ENCODE measurements at regions not wholly inside any gene's neighbourhood (a gene's known extent, or its start where the extent isn't known, plus 50 kb on each side); places are given as distances from the start of the nearest gene placed in this dataset.

DNA sequence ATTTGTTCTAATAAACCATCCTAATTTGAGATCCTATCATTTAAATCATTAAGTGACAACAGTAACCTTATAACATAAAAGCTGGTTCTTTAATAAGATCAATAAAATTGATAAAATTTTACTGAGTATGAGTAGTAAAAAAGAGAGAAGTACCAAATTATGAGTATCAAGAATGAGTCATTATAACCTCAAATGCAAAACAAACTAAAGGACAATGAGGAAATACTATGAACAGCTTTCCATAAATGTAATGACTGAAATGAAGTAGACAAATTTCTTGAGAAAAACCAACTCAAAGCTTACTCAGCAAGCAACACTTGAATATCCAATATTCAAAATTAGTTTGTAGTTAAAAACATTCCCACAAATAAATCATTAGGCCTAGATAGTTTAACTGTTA lies 433.0 kb downstream of the ZEB2 start:
- H4K20me1 ChIP-seq (ENCODE audit: insufficient read depth, low read length), result no peaks in the 10 kb centered on the region
- no peak overlapping the region for H2AFZ ChIP-seq (ENCODE audit: insufficient read depth, low read depth, low read length, poor library complexity, severe bottlenecking)
- H3K36me3 Mint-ChIP-seq, result no peaks in the 10 kb centered on the region
- intact Hi-C loops (cut with micrococcal nuclease), result no loop called here
- H3K79me2 ChIP-seq (ENCODE audit: insufficient read depth, low read length), result no peaks in the 10 kb centered on the region
- no peaks in the 10 kb centered on the region for H3K4me1 ChIP-seq (ENCODE audit: control insufficient read depth in 1 of 2, insufficient read depth in 2 of 2, low read length in 2 of 2)
- no peak for DNase-seq
- no peak overlapping the region for H3K9ac ChIP-seq (ENCODE audit: insufficient read depth, low read length, poor library complexity, severe bottlenecking)
- no peak overlapping the region for H3K4me2 ChIP-seq (replicated peaks; ENCODE audit: extremely low read depth, low read length, poor library complexity, severe bottlenecking)
- TF ChIP-seq, protein P1, sequence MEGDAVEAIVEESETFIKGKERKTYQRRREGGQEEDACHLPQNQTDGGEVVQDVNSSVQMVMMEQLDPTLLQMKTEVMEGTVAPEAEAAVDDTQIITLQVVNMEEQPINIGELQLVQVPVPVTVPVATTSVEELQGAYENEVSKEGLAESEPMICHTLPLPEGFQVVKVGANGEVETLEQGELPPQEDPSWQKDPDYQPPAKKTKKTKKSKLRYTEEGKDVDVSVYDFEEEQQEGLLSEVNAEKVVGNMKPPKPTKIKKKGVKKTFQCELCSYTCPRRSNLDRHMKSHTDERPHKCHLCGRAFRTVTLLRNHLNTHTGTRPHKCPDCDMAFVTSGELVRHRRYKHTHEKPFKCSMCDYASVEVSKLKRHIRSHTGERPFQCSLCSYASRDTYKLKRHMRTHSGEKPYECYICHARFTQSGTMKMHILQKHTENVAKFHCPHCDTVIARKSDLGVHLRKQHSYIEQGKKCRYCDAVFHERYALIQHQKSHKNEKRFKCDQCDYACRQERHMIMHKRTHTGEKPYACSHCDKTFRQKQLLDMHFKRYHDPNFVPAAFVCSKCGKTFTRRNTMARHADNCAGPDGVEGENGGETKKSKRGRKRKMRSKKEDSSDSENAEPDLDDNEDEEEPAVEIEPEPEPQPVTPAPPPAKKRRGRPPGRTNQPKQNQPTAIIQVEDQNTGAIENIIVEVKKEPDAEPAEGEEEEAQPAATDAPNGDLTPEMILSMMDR (IDR thresholded peaks at IDR 0.05), result no peak
- no peak overlapping the region for H3K4me3 Mint-ChIP-seq
- H3K4me3 ChIP-seq (replicated peaks in 1 of 3; ENCODE audit: low read depth in 2 of 3, low read length in 3 of 3), result no peak overlapping the region
- H3K9me3 ChIP-seq (replicated peaks in 1 of 2; ENCODE audit: control insufficient read depth in 1 of 2, insufficient read depth in 1 of 2, low read length in 2 of 2), result no peaks in the 10 kb centered on the region
- peaks cover 8% of the 10 kb centered on the region for H3K4me1 Mint-ChIP-seq
- H3K27ac Mint-ChIP-seq, result no peak overlapping the region
- peaks cover 0 to 10% (median 5%) of the 10 kb centered on the region in 7 donors for H3K9me3 Mint-ChIP-seq
- H3K27me3 Mint-ChIP-seq (ENCODE audit: low read depth in 3 of 3), result no peaks in the 10 kb centered on the region
- no peak overlapping the region for H3K27ac ChIP-seq (ENCODE audit: low read depth in 1 of 2, low read length in 2 of 2)
- no peaks in the 10 kb centered on the region for H3K27me3 ChIP-seq (ENCODE audit: control insufficient read depth in 2 of 2, insufficient read depth in 2 of 2, low read length in 2 of 2)
- no peaks in the 10 kb centered on the region for H3K36me3 ChIP-seq (replicated peaks in 1 of 2; ENCODE audit: control insufficient read depth in 1 of 2, insufficient read depth in 2 of 2, low read length in 2 of 2)

DNA sequence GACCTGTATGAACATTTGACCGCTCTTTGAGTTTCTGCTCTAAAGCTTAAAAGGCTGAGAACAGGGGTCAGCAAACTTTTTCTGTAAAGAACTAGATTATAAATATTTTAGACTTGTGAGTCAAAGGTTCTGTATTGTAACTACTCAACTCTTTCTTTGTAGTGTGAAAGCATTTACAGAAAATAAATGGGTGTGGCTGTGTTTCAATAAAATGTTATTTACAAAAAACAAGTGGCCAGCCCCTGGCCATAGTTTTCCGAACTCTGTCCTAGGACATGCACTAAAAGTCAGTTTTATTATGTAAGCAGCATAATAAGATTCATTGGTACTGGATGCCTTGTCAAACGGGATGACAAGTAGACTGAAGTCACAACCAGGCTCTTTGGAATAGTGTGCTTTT lies 434.9 kb downstream of the ZEB2 start:
- Histone ChIP-seq H3K9me3 (replicated peaks in 1 of 2; ENCODE audit: control insufficient read depth in 1 of 2, insufficient read depth in 1 of 2, low read length in 2 of 2) (no peaks in the 10 kb centered on the region), H2AFZ (ENCODE audit: insufficient read depth, low read depth, low read length, poor library complexity, severe bottlenecking) (no peak overlapping the region), H3K4me3 (replicated peaks in 1 of 3; ENCODE audit: low read depth in 2 of 3, low read length in 3 of 3) (no peak overlapping the region), H3K79me2 (ENCODE audit: insufficient read depth, low read length) (no peaks in the 10 kb centered on the region), H3K4me2 (replicated peaks; ENCODE audit: extremely low read depth, low read length, poor library complexity, severe bottlenecking) (no peak overlapping the region), H3K36me3 (replicated peaks in 1 of 2; ENCODE audit: control insufficient read depth in 1 of 2, insufficient read depth in 2 of 2, low read length in 2 of 2) (no peaks in the 10 kb centered on the region), H4K20me1 (ENCODE audit: insufficient read depth, low read length) (no peaks in the 10 kb centered on the region), H3K4me1 (ENCODE audit: control insufficient read depth in 1 of 2, insufficient read depth in 2 of 2, low read length in 2 of 2) (no peaks in the 10 kb centered on the region), H3K9ac (ENCODE audit: insufficient read depth, low read length, poor library complexity, severe bottlenecking) (no peak overlapping the region), H3K27me3 (ENCODE audit: control insufficient read depth in 2 of 2, insufficient read depth in 2 of 2, low read length in 2 of 2) (no peaks in the 10 kb centered on the region), H3K27ac (ENCODE audit: low read depth in 1 of 2, low read length in 2 of 2) (no peak overlapping the region)
- WGBS (ENCODE audit: insufficient coverage), result 94% methylated on average over 2 of the region's 3 CpGs
- no peak overlapping the region for H3K4me3 Mint-ChIP-seq
- H3K27ac Mint-ChIP-seq, result no peak overlapping the region
- no peak for DNase-seq
- TF ChIP-seq, protein P1 (IDR thresholded peaks at IDR 0.05), result no peak
- H3K4me1 Mint-ChIP-seq, result peaks cover 8% of the 10 kb centered on the region
- intact Hi-C loops (cut with micrococcal nuclease), result no loop called here
- H3K36me3 Mint-ChIP-seq, result no peaks in the 10 kb centered on the region
- peaks cover 0 to 2% (median 2%) of the 10 kb centered on the region in 3 donors for H3K27me3 Mint-ChIP-seq (ENCODE audit: low read depth in 3 of 3)
- peaks cover 0 to 3% (median 1%) of the 10 kb centered on the region in 7 donors for H3K9me3 Mint-ChIP-seq

Measured in CD14-positive monocyte (primary cell).